ENCODE measurements at regions not wholly inside any gene's neighbourhood (a gene's known extent, or its start where the extent isn't known, plus 50 kb on each side); places are given as distances from the start of the nearest gene placed in this dataset.

DNA sequence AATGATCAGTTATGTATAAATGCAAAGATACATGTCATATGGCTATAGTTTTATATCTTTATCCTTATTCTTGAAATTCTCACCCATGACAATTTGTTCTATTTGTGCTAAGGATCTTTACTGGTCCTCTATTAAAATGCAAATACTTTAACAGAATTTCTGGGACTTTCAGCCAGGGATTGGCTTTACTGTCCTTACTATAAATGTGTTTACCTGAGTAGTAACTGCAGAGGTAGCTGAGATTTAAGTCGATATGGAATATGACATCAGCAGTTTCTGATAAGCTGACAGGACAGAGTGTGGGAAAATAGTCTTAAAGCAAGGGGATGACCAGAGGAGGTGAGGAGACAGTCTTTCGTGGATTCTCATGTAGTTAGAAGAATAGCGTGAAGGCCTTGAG, 206.4 kb downstream of the DIO2 start:
- no peak overlapping the region for H3K4me3 ChIP-seq
- FAIRE-seq = no peak
- no peaks in the 10 kb centered on the region for H3K27me3 ChIP-seq (ENCODE audit: control insufficient read depth in 2 of 2, insufficient read depth in 2 of 2, low read length in 2 of 2)
- H3K79me2 ChIP-seq (ENCODE audit: control insufficient read depth, insufficient read depth, low read length) = no peaks in the 10 kb centered on the region
- H3K4me2 ChIP-seq (ENCODE audit: insufficient read depth, low read length) = no peak overlapping the region
- no peaks in the 10 kb centered on the region for H3K36me3 ChIP-seq (ENCODE audit: control insufficient read depth, insufficient read depth, low read length)
- in situ Hi-C loops (cut with MboI) = no loop called here
- BruUV-seq (replicated peaks) = no TSS peak
- H3K9me3 ChIP-seq (replicated peaks; ENCODE audit: control insufficient read depth, insufficient read depth, low read depth, low read length) = no peaks in the 10 kb centered on the region
- H3K27ac ChIP-seq (ENCODE audit: extremely low read depth, low read depth, low read length) = no peak overlapping the region
- intact Hi-C loops (cut with micrococcal nuclease) = no loop called here
- whole genome bisulfite sequencing (ENCODE audit: insufficient coverage, low coverage, missing lambda C conversion rate) = 0% methylated on average over 3 of the region's 3 CpGs
- TF ChIP-seq ZNF239 (CRISPR knock-in tag; IDR thresholded peaks at IDR 0.05) (no peak), U2AF1 (optimal IDR thresholded peaks at IDR 0.05; ENCODE audit: low read depth, low read length) (no peak), TBL1XR1 (IDR thresholded peaks at IDR 0.05; ENCODE audit: low read length in 2 of 2) (no peak), GABPB2 (CRISPR knock-in tag; conservative IDR thresholded peaks at IDR 0.05) (no peak), RNF2 (IDR thresholded peaks at IDR 0.05) (no peak), SAFB (IDR thresholded peaks at IDR 0.05; ENCODE audit: borderline replicate concordance, low read depth, low read length) (no peak), PHF8 (IDR thresholded peaks at IDR 0.05; ENCODE audit: borderline replicate concordance, low read length) (no peak), ZNF316 (IDR thresholded peaks at IDR 0.05) (no peak), PHF20 (IDR thresholded peaks at IDR 0.05; ENCODE audit: partially characterized antibody) (no peak), ILF3 (IDR thresholded peaks at IDR 0.05; ENCODE audit: borderline replicate concordance) (no peak), CSDE1 (IDR thresholded peaks at IDR 0.05) (no peak), HNRNPLL (IDR thresholded peaks at IDR 0.05; ENCODE audit: low read depth, low read length, poor library complexity, severe bottlenecking) (no peak), PRPF4 (IDR thresholded peaks at IDR 0.05; ENCODE audit: insufficient read depth, low read depth, low read length, poor library complexity, severe bottlenecking) (no peak), SNIP1 (IDR thresholded peaks at IDR 0.05; ENCODE audit: low read depth) (no peak)
- TF ChIP-seq, protein P1, sequence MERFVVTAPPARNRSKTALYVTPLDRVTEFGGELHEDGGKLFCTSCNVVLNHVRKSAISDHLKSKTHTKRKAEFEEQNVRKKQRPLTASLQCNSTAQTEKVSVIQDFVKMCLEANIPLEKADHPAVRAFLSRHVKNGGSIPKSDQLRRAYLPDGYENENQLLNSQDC (CRISPR knock-in tag; IDR thresholded peaks at IDR 0.05) = no peak
- H3K9me1 ChIP-seq (ENCODE audit: control insufficient read depth, insufficient read depth, low read length) = no peaks in the 10 kb centered on the region
- H3K9ac ChIP-seq (ENCODE audit: insufficient read depth in 1 of 2, low read depth in 2 of 2, low read length in 2 of 2) = no peak overlapping the region
- H2AFZ ChIP-seq (ENCODE audit: low read depth, low read length) = no peak overlapping the region
- H3K4me1 ChIP-seq (replicated peaks in 1 of 2; ENCODE audit: control insufficient read depth in 2 of 2, insufficient read depth in 2 of 2, low read length in 2 of 2) = no peaks in the 10 kb centered on the region
- no peak for ATAC-seq
- no peaks in the 10 kb centered on the region for H4K20me1 ChIP-seq (replicated peaks; ENCODE audit: control insufficient read depth, insufficient read depth, low read length)
- POLR2A ChIA-PET = no interaction called here
- CTCF ChIA-PET (ENCODE audit: low intra/inter-chr PET ratio) = no interaction called here
- no peak for DNase-seq (ENCODE audit: extremely low read depth in 1 of 4, low spot score in 3 of 4)
